GM23338 (cell line): ENCODE measurements at regions not wholly inside any gene's neighbourhood (a gene's known extent, or its start where the extent isn't known, plus 50 kb on each side); places are given as distances from the start of the nearest gene placed in this dataset.

ENCODE experiments used
- ATAC-seq: fragments of 200-7000 bp; cut with Tn5 transposase; 3 replicates; pipeline ENCODE4 v1.9.1; 2020
- DNase-seq: peaks from one replicate; pipeline ENCODE4 v3.0.0-alpha.2; 2015; ENCODE audit warnings: low spot score
- H2AFZ ChIP-seq: fragments of 200-600 bp; sonication (generic); 2 replicates; pipeline ENCODE4 v1.8.0; 2016; ENCODE audit warnings: antibody characterized with exemption, mild to moderate bottlenecking, moderate library complexity
- H3F3A ChIP-seq: fragments of 200-600 bp; sonication (generic); replicated peaks from 2 replicates; pipeline ENCODE4 v1.8.0; 2017; ENCODE audit warnings: antibody characterized with exemption, mixed run types, low read depth
- H3K27ac ChIP-seq: fragments of 200-600 bp; sonication (generic); 2 replicates; pipeline ENCODE4 v1.6.1; 2016; ENCODE audit warnings: low read depth
- H3K27me3 ChIP-seq: fragments of 200-600 bp; sonication (generic); 2 replicates; pipeline ENCODE4 v1.8.0; 2016; ENCODE audit warnings: mild to moderate bottlenecking, mixed run types, moderate library complexity; ENCODE audit not compliant: insufficient read depth
- H3K36me3 ChIP-seq: fragments of 200-600 bp; sonication (generic); 2 replicates; pipeline ENCODE4 v1.8.0; 2016; ENCODE audit warnings: mild to moderate bottlenecking; ENCODE audit not compliant: insufficient read depth
- H3K4me1 ChIP-seq: fragments of 200-600 bp; sonication (generic); 2 replicates; pipeline ENCODE4 v1.8.0; 2016; ENCODE audit warnings: mild to moderate bottlenecking, moderate library complexity; ENCODE audit not compliant: insufficient read depth
- H3K4me2 ChIP-seq: fragments of 200-600 bp; sonication (generic); 2 replicates; pipeline ENCODE4 v1.7.1; 2017; ENCODE audit warnings: mixed run types
- H3K4me3 ChIP-seq: fragments of 200-600 bp; sonication (generic); 2 replicates; pipeline ENCODE4 v1.6.1; 2016; ENCODE audit warnings: mixed run types
- H3K79me2 ChIP-seq: fragments of 200-600 bp; sonication (generic); replicated peaks from 2 replicates; pipeline ENCODE4 v1.8.0; 2017; ENCODE audit warnings: mild to moderate bottlenecking; ENCODE audit not compliant: insufficient read depth
- H3K9me2 ChIP-seq: fragments of 200-600 bp; sonication (generic); 2 replicates; pipeline ENCODE4 v1.8.0; 2017; ENCODE audit not compliant: insufficient read depth
- H4K20me1 ChIP-seq: fragments of 200-600 bp; sonication (generic); replicated peaks from 2 replicates; pipeline ENCODE4 v1.8.0; 2017; ENCODE audit warnings: mild to moderate bottlenecking; ENCODE audit not compliant: insufficient read depth
- H3K27ac Mint-ChIP-seq: 2 replicates; pipeline ENCODE4 v1.8.0; 2020; ENCODE audit warnings: inconsistent platforms, mild to moderate bottlenecking, moderate library complexity, mixed read lengths
- H3K27me3 Mint-ChIP-seq: 3 replicates; pipeline ENCODE4 v1.8.0; 2022; ENCODE audit warnings: low read depth, mild to moderate bottlenecking, moderate library complexity, mixed read lengths, inconsistent platforms; ENCODE audit not compliant: insufficient read depth, poor library complexity
- H3K36me3 Mint-ChIP-seq: 3 replicates; pipeline ENCODE4 v1.8.0; 2021; ENCODE audit warnings: low read depth, mild to moderate bottlenecking, inconsistent platforms, moderate library complexity, mixed read lengths
- H3K4me1 Mint-ChIP-seq: 3 replicates; pipeline ENCODE4 v1.8.0; 2020; ENCODE audit warnings: mild to moderate bottlenecking, inconsistent platforms, mixed read lengths
- H3K4me3 Mint-ChIP-seq: 3 replicates; pipeline ENCODE4 v1.8.0; 2021; ENCODE audit warnings: moderate library complexity, mild to moderate bottlenecking, inconsistent platforms, mixed read lengths
- H3K9me3 Mint-ChIP-seq: 3 replicates; pipeline ENCODE4 v1.8.0; 2020; ENCODE audit warnings: moderate library complexity, mild to moderate bottlenecking, inconsistent platforms, mixed read lengths
- CREB1 ChIP-seq: fragments of 250-450 bp; sonication (Bioruptor Pico); IDR thresholded peaks from 2 replicates; pipeline ENCODE4 v1.5.0; 2020; ENCODE audit warnings: low read depth, mild to moderate bottlenecking, moderate library complexity
- EZH2 ChIP-seq: fragments of 200-600 bp; sonication (generic); IDR thresholded peaks from one replicate; pipeline ENCODE4 v1.8.0; 2017; ENCODE audit warnings: antibody characterized with exemption, mild to moderate bottlenecking, low read depth; ENCODE audit not compliant: unreplicated experiment
- EZH2phosphoT487 ChIP-seq: fragments of 200-600 bp; sonication (generic); IDR thresholded peaks from one replicate; pipeline ENCODE4 v1.8.1; 2018; ENCODE audit warnings: antibody characterized with exemption; ENCODE audit not compliant: unreplicated experiment
- JUNB ChIP-seq: IDR thresholded peaks from one replicate; pipeline ENCODE4 v1.6.1; 2016; ENCODE audit warnings: antibody characterized with exemption; ENCODE audit not compliant: unreplicated experiment
- NANOG ChIP-seq: IDR thresholded peaks from 2 replicates; pipeline ENCODE4 v1.6.1; 2016; ENCODE audit warnings: antibody characterized with exemption, borderline replicate concordance
- POLR2AphosphoS5 ChIP-seq: IDR thresholded peaks from 2 replicates; pipeline ENCODE4 v1.6.1; 2016; ENCODE audit warnings: antibody characterized with exemption, low read depth
- STAT1 ChIP-seq: IDR thresholded peaks from one replicate; pipeline ENCODE4 v1.6.1; 2016; ENCODE audit warnings: antibody characterized with exemption; ENCODE audit not compliant: unreplicated experiment
- ZNF114 ChIP-seq: fragments of 250-450 bp; sonication (Bioruptor Pico); IDR thresholded peaks from 2 replicates; pipeline ENCODE4 v1.5.0; 2020; ENCODE audit warnings: mild to moderate bottlenecking, moderate library complexity
- ZNF331 ChIP-seq: fragments of 250-450 bp; sonication (Bioruptor Pico); IDR thresholded peaks from 2 replicates; pipeline ENCODE4 v1.5.0; 2020; ENCODE audit warnings: low read depth, mild to moderate bottlenecking, moderate library complexity
- TF ChIP-seq, protein P1 (sequence below): IDR thresholded peaks from one replicate; pipeline ENCODE4 v1.6.1; 2018; ENCODE audit warnings: antibody characterized with exemption; ENCODE audit not compliant: unreplicated experiment
- TF ChIP-seq, protein P2 (sequence below): IDR thresholded peaks from 2 replicates; pipeline ENCODE4 v1.6.1; 2016; ENCODE audit warnings: antibody characterized with exemption
- TF ChIP-seq, protein P3 (sequence below): fragments of 250-450 bp; sonication (Bioruptor Pico); IDR thresholded peaks from 2 replicates; pipeline ENCODE4 v1.5.0; 2020; ENCODE audit warnings: mild to moderate bottlenecking, moderate library complexity

- no peaks in the 10 kb centered on the region for H3F3A ChIP-seq
- ATAC-seq, result no peak
- H2AFZ ChIP-seq, result no peak overlapping the region
- no peaks in the 10 kb centered on the region for H4K20me1 ChIP-seq
- no peaks in the 10 kb centered on the region for H3K79me2 ChIP-seq
- TF ChIP-seq, protein P1, sequence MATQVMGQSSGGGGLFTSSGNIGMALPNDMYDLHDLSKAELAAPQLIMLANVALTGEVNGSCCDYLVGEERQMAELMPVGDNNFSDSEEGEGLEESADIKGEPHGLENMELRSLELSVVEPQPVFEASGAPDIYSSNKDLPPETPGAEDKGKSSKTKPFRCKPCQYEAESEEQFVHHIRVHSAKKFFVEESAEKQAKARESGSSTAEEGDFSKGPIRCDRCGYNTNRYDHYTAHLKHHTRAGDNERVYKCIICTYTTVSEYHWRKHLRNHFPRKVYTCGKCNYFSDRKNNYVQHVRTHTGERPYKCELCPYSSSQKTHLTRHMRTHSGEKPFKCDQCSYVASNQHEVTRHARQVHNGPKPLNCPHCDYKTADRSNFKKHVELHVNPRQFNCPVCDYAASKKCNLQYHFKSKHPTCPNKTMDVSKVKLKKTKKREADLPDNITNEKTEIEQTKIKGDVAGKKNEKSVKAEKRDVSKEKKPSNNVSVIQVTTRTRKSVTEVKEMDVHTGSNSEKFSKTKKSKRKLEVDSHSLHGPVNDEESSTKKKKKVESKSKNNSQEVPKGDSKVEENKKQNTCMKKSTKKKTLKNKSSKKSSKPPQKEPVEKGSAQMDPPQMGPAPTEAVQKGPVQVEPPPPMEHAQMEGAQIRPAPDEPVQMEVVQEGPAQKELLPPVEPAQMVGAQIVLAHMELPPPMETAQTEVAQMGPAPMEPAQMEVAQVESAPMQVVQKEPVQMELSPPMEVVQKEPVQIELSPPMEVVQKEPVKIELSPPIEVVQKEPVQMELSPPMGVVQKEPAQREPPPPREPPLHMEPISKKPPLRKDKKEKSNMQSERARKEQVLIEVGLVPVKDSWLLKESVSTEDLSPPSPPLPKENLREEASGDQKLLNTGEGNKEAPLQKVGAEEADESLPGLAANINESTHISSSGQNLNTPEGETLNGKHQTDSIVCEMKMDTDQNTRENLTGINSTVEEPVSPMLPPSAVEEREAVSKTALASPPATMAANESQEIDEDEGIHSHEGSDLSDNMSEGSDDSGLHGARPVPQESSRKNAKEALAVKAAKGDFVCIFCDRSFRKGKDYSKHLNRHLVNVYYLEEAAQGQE, result no peak
- TF ChIP-seq EZH2phosphoT487 (no peak), POLR2AphosphoS5 (no peak), JUNB (no peak), NANOG (no peak), ZNF331 (CRISPR knock-in tag) (no peak), ZNF114 (CRISPR knock-in tag) (no peak)
- TF ChIP-seq, protein P2, sequence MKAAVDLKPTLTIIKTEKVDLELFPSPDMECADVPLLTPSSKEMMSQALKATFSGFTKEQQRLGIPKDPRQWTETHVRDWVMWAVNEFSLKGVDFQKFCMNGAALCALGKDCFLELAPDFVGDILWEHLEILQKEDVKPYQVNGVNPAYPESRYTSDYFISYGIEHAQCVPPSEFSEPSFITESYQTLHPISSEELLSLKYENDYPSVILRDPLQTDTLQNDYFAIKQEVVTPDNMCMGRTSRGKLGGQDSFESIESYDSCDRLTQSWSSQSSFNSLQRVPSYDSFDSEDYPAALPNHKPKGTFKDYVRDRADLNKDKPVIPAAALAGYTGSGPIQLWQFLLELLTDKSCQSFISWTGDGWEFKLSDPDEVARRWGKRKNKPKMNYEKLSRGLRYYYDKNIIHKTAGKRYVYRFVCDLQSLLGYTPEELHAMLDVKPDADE, result no peak
- no peak overlapping the region for H3K4me3 ChIP-seq
- H3K4me2 ChIP-seq, result no peak overlapping the region
- H3K4me1 ChIP-seq, result no peaks in the 10 kb centered on the region
- H3K9me3 Mint-ChIP-seq, result peaks cover 8% of the 10 kb centered on the region; the same call in 1 of the 3 replicates
- H3K4me1 Mint-ChIP-seq, result no peaks in the 10 kb centered on the region
- H3K27ac Mint-ChIP-seq, result no peak overlapping the region
- H3K36me3 ChIP-seq, result no peaks in the 10 kb centered on the region
- no peak overlapping the region for H3K27ac ChIP-seq
- no peaks in the 10 kb centered on the region for H3K9me2 ChIP-seq
- H3K4me3 Mint-ChIP-seq, result no peak overlapping the region
- H3K36me3 Mint-ChIP-seq, result peaks cover 3% of the 10 kb centered on the region; the same call in 1 of the 3 replicates
- no peak for DNase-seq
- H3K27me3 Mint-ChIP-seq, result no peaks in the 10 kb centered on the region
- no peaks in the 10 kb centered on the region for H3K27me3 ChIP-seq
Measured at GRCh38 chr13:68417801-68418200, 1187.7 kb upstream of the PCDH9 start.

- H3K27me3 Mint-ChIP-seq, result no peaks in the 10 kb centered on the region
- DNase-seq, result no peak
- TF ChIP-seq, protein P3, sequence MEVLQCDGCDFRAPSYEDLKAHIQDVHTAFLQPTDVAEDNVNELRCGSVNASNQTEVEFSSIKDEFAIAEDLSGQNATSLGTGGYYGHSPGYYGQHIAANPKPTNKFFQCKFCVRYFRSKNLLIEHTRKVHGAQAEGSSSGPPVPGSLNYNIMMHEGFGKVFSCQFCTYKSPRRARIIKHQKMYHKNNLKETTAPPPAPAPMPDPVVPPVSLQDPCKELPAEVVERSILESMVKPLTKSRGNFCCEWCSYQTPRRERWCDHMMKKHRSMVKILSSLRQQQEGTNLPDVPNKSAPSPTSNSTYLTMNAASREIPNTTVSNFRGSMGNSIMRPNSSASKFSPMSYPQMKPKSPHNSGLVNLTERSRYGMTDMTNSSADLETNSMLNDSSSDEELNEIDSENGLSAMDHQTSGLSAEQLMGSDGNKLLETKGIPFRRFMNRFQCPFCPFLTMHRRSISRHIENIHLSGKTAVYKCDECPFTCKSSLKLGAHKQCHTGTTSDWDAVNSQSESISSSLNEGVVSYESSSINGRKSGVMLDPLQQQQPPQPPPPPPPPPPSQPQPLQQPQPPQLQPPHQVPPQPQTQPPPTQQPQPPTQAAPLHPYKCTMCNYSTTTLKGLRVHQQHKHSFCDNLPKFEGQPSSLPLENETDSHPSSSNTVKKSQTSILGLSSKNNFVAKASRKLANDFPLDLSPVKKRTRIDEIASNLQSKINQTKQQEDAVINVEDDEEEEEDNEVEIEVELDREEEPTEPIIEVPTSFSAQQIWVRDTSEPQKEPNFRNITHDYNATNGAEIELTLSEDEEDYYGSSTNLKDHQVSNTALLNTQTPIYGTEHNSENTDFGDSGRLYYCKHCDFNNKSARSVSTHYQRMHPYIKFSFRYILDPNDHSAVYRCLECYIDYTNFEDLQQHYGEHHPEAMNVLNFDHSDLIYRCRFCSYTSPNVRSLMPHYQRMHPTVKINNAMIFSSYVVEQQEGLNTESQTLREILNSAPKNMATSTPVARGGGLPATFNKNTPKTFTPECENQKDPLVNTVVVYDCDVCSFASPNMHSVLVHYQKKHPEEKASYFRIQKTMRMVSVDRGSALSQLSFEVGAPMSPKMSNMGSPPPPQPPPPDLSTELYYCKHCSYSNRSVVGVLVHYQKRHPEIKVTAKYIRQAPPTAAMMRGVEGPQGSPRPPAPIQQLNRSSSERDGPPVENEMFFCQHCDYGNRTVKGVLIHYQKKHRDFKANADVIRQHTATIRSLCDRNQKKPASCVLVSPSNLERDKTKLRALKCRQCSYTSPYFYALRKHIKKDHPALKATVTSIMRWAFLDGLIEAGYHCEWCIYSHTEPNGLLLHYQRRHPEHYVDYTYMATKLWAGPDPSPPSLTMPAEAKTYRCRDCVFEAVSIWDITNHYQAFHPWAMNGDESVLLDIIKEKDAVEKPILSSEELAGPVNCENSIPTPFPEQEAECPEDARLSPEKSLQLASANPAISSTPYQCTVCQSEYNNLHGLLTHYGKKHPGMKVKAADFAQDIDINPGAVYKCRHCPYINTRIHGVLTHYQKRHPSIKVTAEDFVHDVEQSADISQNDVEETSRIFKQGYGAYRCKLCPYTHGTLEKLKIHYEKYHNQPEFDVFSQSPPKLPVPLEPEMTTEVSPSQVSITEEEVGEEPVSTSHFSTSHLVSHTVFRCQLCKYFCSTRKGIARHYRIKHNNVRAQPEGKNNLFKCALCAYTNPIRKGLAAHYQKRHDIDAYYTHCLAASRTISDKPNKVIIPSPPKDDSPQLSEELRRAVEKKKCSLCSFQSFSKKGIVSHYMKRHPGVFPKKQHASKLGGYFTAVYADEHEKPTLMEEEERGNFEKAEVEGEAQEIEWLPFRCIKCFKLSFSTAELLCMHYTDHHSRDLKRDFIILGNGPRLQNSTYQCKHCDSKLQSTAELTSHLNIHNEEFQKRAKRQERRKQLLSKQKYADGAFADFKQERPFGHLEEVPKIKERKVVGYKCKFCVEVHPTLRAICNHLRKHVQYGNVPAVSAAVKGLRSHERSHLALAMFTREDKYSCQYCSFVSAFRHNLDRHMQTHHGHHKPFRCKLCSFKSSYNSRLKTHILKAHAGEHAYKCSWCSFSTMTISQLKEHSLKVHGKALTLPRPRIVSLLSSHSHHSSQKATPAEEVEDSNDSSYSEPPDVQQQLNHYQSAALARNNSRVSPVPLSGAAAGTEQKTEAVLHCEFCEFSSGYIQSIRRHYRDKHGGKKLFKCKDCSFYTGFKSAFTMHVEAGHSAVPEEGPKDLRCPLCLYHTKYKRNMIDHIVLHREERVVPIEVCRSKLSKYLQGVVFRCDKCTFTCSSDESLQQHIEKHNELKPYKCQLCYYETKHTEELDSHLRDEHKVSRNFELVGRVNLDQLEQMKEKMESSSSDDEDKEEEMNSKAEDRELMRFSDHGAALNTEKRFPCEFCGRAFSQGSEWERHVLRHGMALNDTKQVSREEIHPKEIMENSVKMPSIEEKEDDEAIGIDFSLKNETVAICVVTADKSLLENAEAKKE (CRISPR knock-in tag), result no peak
- TF ChIP-seq CREB1 (CRISPR knock-in tag) (no peak), EZH2 (no peak), POLR2AphosphoS5 (no peak), JUNB (no peak), ZNF331 (CRISPR knock-in tag) (no peak), ZNF114 (CRISPR knock-in tag) (no peak), STAT1 (no peak), EZH2phosphoT487 (no peak)
Measured at GRCh38 chr13:68410007-68410406, 1179.9 kb upstream of the PCDH9 start.

More at GRCh38 chr13:68410007-68410406, 1179.9 kb upstream of the PCDH9 start:
- H3K27me3 ChIP-seq, result no peaks in the 10 kb centered on the region
- ATAC-seq, result no peak
- no peak overlapping the region for H3K4me3 Mint-ChIP-seq
- H3K9me2 ChIP-seq, result no peaks in the 10 kb centered on the region
- no peaks in the 10 kb centered on the region for H3F3A ChIP-seq
- H3K4me1 ChIP-seq, result no peaks in the 10 kb centered on the region
- H3K4me3 ChIP-seq, result no peak overlapping the region
- H3K36me3 ChIP-seq, result 0 out of 2 replicates have a peak, but pooled peaks cover 8% of the 10 kb centered on the region
- H3K27ac Mint-ChIP-seq, result no peak overlapping the region
- no peak overlapping the region for H3K4me2 ChIP-seq
- peaks cover 13% of the 10 kb centered on the region for H3K36me3 Mint-ChIP-seq
- no peaks in the 10 kb centered on the region for H4K20me1 ChIP-seq
- no peaks in the 10 kb centered on the region for H3K79me2 ChIP-seq
- H3K4me1 Mint-ChIP-seq, result no peaks in the 10 kb centered on the region
- H3K9me3 Mint-ChIP-seq, result peaks cover 21% of the 10 kb centered on the region
- H2AFZ ChIP-seq, result no peak overlapping the region
- no peak overlapping the region for H3K27ac ChIP-seq
